ENCODE measurements at regions not wholly inside any gene's neighbourhood (a gene's known extent, or its start where the extent isn't known, plus 50 kb on each side); places are given as distances from the start of the nearest gene placed in this dataset.
"Not testable (repeated sequence)": the region's sequence is repeated elsewhere in the genome, so short reads cannot be mapped to it uniquely, and the experiment has no call there.

DNA sequence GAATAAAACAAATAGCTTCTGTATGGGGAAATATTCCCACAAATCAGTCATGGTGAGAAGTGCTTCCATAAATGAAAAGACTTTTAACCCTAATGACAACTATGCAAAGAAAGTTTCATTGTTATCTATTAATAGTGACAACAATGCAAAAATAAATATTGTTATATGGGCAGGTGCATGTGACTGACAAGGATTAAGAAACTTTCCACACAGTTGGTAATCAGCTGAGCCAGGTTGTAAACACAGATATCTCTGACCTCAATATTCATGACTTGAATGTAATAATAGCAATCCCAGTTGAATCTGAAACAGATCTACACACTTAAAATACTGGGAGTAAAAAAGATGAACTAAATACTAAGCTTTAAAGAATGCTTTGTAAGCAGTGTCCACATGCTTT is 517.0 kb upstream of the SOX11 start:
- Mint-ChIP-seq H3K9me3 (peaks cover 8% of the 10 kb centered on the region), H3K4me3 (no peak overlapping the region), H3K27me3 (no peaks in the 10 kb centered on the region), H3K36me3 (no peaks in the 10 kb centered on the region), H3K4me1 (ENCODE audit: low read depth) (no peaks in the 10 kb centered on the region), H3K27ac (no peak overlapping the region)
- ChIA-PET POLR2A (no interaction called here), CTCF (no interaction called here)
- no peak for DNase-seq
- intact Hi-C loops (cut with micrococcal nuclease) = no loop called here

DNA sequence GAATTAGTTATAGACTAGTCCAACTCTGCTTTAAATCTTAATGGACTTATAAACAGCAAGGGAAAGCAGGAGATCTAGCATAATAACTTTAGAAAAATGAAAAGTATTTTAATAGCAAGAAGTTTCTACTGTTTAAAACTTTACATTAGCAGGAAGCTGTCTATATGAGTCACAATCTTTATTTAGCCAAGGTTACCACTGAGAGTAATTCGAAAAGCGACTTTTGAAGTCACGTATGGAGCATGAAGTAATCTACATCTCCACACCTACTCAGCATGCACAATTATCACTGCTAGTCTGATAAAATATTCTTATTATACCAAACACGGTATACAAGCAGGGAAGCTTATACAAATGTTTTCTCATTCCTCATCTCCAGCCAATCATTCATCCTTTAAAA is 515.4 kb upstream of the SOX11 start:
- DNase-seq = no peak
- Mint-ChIP-seq H3K4me1 (ENCODE audit: low read depth) (no peaks in the 10 kb centered on the region), H3K36me3 (no peaks in the 10 kb centered on the region), H3K4me3 (no peak overlapping the region), H3K27ac (no peak overlapping the region), H3K9me3 (peaks cover 10% of the 10 kb centered on the region), H3K27me3 (no peaks in the 10 kb centered on the region)
- intact Hi-C loops (cut with micrococcal nuclease) = no loop called here
- ChIA-PET CTCF (no interaction called here), POLR2A (no interaction called here)

DNA sequence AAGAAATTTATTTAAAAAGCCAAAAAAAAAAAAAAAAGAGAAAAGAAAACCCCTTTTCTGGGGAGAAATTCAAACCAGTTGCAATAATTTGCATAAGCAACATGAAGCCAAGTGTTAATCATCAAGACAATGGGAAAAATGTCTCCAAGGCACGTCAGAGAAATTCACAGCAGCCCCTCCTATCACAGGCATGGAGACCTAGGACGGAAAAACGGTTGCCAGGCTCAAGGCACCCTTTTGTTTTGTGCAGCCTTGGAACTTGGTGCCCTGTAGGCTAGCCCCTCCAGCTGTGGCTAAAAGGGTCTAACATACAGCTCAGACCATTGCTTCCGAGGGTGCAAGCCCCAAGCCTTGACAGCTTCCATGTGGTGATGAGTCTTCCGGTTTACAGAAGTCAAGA is 509.2 kb upstream of the SOX11 start:
- CTCF ChIA-PET = no interaction called here
- POLR2A ChIA-PET = no interaction called here

DNA sequence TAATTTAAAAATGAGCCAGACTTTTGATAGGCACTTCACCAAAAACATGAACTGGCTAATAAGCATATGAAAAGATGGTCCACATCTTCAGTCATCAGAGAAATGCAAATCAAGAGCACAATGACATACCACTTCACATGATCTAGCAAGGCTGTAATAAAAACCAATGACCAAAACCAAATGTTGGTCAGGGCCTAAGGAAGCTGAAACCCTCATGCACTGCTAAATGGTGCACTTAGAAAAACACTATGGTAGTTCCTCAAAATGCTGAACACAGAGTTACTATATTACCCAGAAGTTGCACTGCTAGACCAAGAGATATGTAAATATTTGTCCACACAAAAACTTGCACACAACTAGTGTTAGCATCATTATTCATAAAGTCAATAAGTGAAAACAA is 504.9 kb upstream of the SOX11 start:
- POLR2A ChIA-PET = no interaction called here
- no peak overlapping the region for H3K4me3 Mint-ChIP-seq
- H3K4me1 Mint-ChIP-seq (ENCODE audit: low read depth) = no peaks in the 10 kb centered on the region

More for the DNA sequence above, 509.2 kb upstream of the SOX11 start:
- intact Hi-C loops (cut with micrococcal nuclease) = no loop called here
- Mint-ChIP-seq H3K4me1 (ENCODE audit: low read depth) (no peaks in the 10 kb centered on the region), H3K27ac (no peak overlapping the region), H3K27me3 (no peaks in the 10 kb centered on the region), H3K4me3 (no peak overlapping the region), H3K36me3 (no peaks in the 10 kb centered on the region), H3K9me3 (peaks cover 19% of the 10 kb centered on the region)
- no peak for DNase-seq

DNA sequence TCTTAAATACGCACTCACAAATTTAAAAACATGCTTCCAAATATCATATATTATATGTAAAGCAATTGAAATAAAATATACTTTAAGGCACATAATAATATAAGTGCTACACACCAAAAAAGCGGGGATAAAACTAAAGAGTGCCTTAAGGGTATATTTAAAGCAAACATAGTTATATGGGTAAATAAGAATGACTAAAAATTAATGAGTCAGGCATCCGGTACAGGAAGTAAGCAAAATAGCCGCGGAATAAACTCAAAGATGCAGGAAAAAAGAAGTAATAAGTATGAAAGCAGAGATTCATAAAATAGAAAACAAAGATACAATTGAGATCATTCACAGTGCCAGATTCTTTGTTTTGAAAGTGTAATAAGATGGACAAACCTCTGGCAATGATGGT is 503.5 kb upstream of the SOX11 start:
- ChIA-PET POLR2A (no interaction called here), CTCF (no interaction called here)
- no peak overlapping the region for H3K27ac Mint-ChIP-seq
- H3K27me3 Mint-ChIP-seq = no peaks in the 10 kb centered on the region
- H3K9me3 Mint-ChIP-seq = peaks cover 11% of the 10 kb centered on the region
- H3K4me1 Mint-ChIP-seq (ENCODE audit: low read depth) = no peaks in the 10 kb centered on the region
- H3K4me3 Mint-ChIP-seq = no peak overlapping the region
- intact Hi-C loops (cut with micrococcal nuclease) = no loop called here
- no peak for DNase-seq
- H3K36me3 Mint-ChIP-seq = no peaks in the 10 kb centered on the region

More for the DNA sequence above, 504.9 kb upstream of the SOX11 start:
- no peak for DNase-seq
- Mint-ChIP-seq H3K36me3 (no peaks in the 10 kb centered on the region), H3K27me3 (no peaks in the 10 kb centered on the region), H3K9me3 (peaks cover 17% of the 10 kb centered on the region), H3K27ac (no peak overlapping the region)
- CTCF ChIA-PET = no interaction called here
- intact Hi-C loops (cut with micrococcal nuclease) = no loop called here

DNA sequence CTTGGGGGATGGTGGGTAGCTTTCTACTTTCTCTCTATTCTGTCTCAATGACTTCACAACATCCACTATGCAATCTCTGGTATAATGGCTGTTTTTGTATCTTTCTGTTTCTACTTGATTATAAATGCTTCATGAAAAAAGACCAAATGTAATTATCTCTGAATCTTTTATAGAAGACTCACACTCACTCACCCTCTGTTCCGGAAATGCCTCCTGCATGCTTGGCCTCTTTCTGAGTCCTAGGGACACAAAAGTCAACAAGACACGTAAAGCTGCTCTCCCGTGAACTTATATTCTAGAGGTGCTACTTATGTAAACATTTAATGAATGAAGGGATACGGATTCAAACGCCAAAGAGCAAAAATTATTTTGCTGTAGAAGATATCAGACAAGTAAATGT is 502.2 kb upstream of the SOX11 start:
- Mint-ChIP-seq H3K9me3 (peaks cover 10% of the 10 kb centered on the region), H3K36me3 (no peaks in the 10 kb centered on the region), H3K27ac (no peak overlapping the region), H3K4me1 (ENCODE audit: low read depth) (no peaks in the 10 kb centered on the region), H3K27me3 (no peaks in the 10 kb centered on the region), H3K4me3 (no peak overlapping the region)
- ChIA-PET CTCF (no interaction called here), POLR2A (no interaction called here)
- DNase-seq = no peak
- intact Hi-C loops (cut with micrococcal nuclease) = no loop called here

DNA sequence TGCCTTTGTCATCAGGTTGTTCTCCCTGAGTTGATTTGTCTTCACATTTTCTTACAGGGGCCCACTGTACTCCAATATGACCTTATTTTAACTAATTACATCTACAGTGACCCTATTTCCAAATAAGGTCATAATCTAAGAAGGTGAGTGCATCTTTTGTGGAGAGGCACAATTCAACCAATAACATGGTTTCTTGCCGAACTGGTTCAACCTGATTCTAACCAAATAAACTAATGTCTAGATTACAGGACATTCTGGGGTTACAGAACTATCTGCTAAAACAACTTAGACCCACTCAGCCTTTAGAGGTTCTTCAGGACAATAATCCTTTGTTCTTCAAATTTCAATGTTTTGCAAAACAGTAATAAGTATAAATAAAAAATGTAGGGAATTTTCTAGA is 496.5 kb upstream of the SOX11 start:
- Mint-ChIP-seq H3K27me3 (no peaks in the 10 kb centered on the region), H3K36me3 (no peaks in the 10 kb centered on the region), H3K9me3 (peaks cover 6% of the 10 kb centered on the region), H3K27ac (no peak overlapping the region), H3K4me1 (ENCODE audit: low read depth) (no peaks in the 10 kb centered on the region), H3K4me3 (no peak overlapping the region)
- intact Hi-C loops (cut with micrococcal nuclease) = no loop called here
- CTCF ChIA-PET = no interaction called here
- POLR2A ChIA-PET = no interaction called here
- DNase-seq = no peak

DNA sequence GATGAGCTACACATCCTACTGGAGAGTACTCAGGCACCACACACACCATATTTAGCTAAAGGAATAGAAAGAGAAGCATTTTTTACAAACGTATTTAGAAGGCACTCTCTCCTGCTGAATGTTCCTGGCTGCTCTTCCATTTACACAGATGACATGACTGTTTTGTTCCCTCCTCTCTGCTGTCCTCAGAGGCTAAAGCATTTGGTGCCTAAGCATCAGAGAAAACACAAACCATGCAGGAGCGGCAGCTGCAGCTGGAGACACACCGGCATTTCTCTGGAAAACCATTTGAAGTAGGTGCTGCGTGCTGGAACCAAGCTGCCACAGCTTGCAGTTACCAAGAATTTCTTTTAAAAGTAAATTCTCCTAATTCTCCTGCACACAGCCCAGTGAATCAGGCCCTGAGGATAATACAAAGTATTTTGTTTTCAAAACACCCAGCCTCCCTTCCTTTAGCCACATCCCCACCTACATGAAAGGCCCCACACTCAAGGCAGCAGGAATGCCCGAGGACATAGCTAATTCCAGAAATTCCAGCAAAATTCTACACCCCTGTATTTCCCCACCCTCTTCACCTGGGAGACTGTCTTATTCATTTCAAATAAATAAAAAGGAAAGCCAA is 488.9 kb upstream of the SOX11 start:
- Mint-ChIP-seq H3K4me3 (no peak overlapping the region), H3K27me3 (no peaks in the 10 kb centered on the region), H3K4me1 (ENCODE audit: low read depth) (no peaks in the 10 kb centered on the region), H3K9me3 (peaks cover 20% of the 10 kb centered on the region), H3K27ac (no peak overlapping the region), H3K36me3 (no peaks in the 10 kb centered on the region)
- ChIA-PET POLR2A (no interaction called here), CTCF (no interaction called here)
- no peak for DNase-seq
- intact Hi-C loops (cut with micrococcal nuclease) = no loop called here

DNA sequence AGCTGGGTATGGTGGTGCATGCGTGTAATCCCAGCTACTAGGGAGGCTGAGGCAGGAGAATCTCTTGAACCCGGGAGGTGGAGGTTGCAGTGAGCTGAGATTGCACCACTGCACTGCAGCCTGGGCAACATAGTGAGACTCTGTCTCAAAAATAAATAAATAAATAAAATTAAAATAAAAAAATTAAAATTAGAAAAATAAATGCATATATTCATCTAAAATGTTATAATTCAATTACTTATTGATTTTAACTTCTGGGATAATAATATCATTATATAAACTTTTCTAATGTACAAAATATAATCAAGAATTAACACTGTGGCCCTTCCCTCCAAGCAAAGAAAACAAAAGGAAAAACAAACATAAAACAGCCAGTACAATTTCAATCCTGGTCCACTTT is 485.4 kb upstream of the SOX11 start:
- H3K27me3 Mint-ChIP-seq; DNase-seq; H3K4me3 Mint-ChIP-seq; intact Hi-C loops (cut with micrococcal nuclease); H3K27ac Mint-ChIP-seq; H3K4me1 Mint-ChIP-seq (ENCODE audit: low read depth); POLR2A ChIA-PET; CTCF ChIA-PET; H3K36me3 Mint-ChIP-seq: not testable (repeated sequence)
- H3K9me3 Mint-ChIP-seq = peaks cover 22% of the 10 kb centered on the region

DNA sequence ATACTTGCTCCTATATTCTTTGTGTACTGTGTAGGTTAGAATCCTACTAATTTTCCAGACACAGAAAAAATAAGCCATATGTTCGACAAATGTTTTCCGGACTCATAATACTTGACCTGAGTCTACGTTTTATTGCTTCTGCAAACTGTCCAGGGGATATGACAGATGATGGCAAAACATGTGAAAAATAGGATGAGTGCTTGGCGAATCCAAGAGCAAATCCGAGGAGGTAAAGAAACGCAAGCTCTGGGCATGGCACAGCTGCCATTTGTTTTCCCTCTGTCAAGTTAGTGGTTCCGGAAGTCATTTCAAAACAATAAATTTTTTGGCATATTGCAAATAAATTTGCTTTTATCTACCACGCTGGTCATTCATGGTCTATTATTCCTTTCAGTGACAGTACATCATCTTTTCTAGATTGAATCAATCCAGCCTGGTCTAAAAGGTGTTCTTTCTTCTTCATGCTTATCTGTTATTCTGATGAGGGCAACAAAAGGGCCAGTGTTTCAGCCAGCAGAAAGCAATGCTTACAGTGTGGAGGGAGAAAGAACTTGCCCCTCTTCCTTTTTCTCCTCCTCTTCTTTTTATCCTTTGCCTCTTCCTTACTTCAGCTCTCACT is 476.1 kb upstream of the SOX11 start:
- intact Hi-C loops (cut with micrococcal nuclease) = no loop called here
- H3K27me3 Mint-ChIP-seq = no peaks in the 10 kb centered on the region
- DNase-seq = no peak
- peaks cover 21% of the 10 kb centered on the region for H3K9me3 Mint-ChIP-seq
- no peak overlapping the region for H3K4me3 Mint-ChIP-seq
- no peaks in the 10 kb centered on the region for H3K36me3 Mint-ChIP-seq
- no peak overlapping the region for H3K27ac Mint-ChIP-seq
- ChIA-PET CTCF (no interaction called here), POLR2A (no interaction called here)
- H3K4me1 Mint-ChIP-seq (ENCODE audit: low read depth) = no peaks in the 10 kb centered on the region

DNA sequence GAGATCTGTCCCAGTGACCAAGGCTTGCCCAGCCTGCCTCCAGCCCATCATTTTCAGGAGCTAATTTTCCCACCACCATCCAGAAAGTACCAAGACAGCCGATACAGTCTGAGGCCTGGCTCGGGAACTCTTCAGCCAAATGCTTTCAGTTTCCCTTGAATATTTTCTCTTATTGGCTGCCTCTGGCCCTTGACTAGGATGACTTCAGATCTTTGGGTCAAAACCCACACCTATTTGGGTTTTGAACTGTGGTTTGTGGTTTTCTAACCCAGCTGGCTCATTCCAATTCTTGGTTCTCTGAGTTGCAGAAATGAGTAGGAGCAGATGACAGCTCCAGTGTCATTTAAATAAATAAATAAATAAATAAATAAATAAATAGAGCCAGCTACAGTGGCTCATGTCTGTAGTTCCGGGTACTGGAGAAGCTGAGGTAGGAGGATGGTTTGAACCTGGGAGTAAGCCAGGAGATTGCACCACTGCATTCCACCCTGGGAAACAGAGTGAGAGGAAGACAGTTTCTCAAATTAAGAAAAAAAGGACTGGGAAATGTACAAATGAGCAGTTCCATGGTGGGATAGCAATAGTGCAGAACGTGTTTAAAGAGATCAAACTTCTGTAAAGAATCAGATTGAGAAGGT is 465.0 kb upstream of the SOX11 start:
- Mint-ChIP-seq H3K4me3 (no peak overlapping the region), H3K36me3 (no peaks in the 10 kb centered on the region), H3K27ac (no peak overlapping the region), H3K9me3 (peaks cover 10% of the 10 kb centered on the region), H3K4me1 (ENCODE audit: low read depth) (no peaks in the 10 kb centered on the region), H3K27me3 (no peaks in the 10 kb centered on the region)
- intact Hi-C loops (cut with micrococcal nuclease) = no loop called here
- POLR2A ChIA-PET = no interaction called here
- CTCF ChIA-PET = no interaction called here
- DNase-seq = no peak

DNA sequence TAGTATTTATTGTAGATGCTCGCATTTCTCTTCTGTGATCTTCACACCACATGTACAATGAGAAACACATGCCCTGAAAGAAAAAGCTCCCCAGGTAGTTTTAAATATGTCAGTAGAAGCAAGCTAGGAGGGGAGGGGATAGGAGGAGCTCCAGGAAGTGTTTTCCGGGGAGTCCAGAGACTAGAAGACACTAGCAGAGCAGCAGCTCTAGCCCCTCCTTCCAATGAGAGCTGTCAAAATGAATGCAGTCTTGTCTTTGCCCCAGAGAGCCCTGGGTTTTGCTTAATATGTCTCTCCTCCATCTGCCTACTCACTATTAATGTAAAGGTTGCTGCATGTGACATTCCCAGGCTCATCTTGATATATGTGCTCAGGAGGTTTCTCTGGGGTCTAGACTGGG is 462.6 kb upstream of the SOX11 start:
- CTCF ChIA-PET = no interaction called here
- H3K36me3 Mint-ChIP-seq = no peaks in the 10 kb centered on the region
- no peaks in the 10 kb centered on the region for H3K27me3 Mint-ChIP-seq
- DNase-seq = no peak
- no peak overlapping the region for H3K4me3 Mint-ChIP-seq
- no peak overlapping the region for H3K27ac Mint-ChIP-seq
- POLR2A ChIA-PET = no interaction called here
- intact Hi-C loops (cut with micrococcal nuclease) = no loop called here
- H3K4me1 Mint-ChIP-seq (ENCODE audit: low read depth) = no peaks in the 10 kb centered on the region
- peaks cover 8% of the 10 kb centered on the region for H3K9me3 Mint-ChIP-seq

DNA sequence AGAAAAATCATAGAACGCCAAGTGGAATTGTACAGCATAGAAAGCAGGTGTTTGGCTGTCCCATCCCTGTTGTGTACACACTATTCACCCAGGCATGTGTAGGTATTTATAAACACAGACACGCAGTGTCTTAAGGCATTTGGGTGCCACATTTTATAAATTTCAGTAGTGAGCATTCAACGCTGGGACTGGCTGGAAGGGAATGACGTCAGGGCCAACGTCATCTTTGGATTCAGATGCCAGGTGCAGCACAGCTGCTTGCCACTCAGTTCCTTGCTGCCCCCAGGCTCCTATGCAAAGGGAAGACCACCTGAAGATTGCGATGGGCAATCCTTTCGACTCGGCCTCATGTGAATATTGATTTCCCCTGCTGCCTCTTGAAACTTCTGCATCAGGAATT is 461.7 kb upstream of the SOX11 start:
- no peak overlapping the region for H3K4me3 Mint-ChIP-seq
- intact Hi-C loops (cut with micrococcal nuclease) = no loop called here
- no peaks in the 10 kb centered on the region for H3K27me3 Mint-ChIP-seq
- CTCF ChIA-PET = no interaction called here
- no peak overlapping the region for H3K27ac Mint-ChIP-seq
- no peak for DNase-seq
- H3K4me1 Mint-ChIP-seq (ENCODE audit: low read depth) = no peaks in the 10 kb centered on the region
- no peaks in the 10 kb centered on the region for H3K36me3 Mint-ChIP-seq
- peaks cover 13% of the 10 kb centered on the region for H3K9me3 Mint-ChIP-seq
- POLR2A ChIA-PET = no interaction called here

All from activated CD4-positive, alpha-beta memory T cell treated with anti-CD3 and anti-CD28 coated beads for 36 hours (primary cell).